T-cell (primary cell): ENCODE measurements at regions not wholly inside any gene's neighbourhood (a gene's known extent, or its start where the extent isn't known, plus 50 kb on each side); places are given as distances from the start of the nearest gene placed in this dataset.
"Not testable (repeated sequence)": the region's sequence is repeated elsewhere in the genome, so short reads cannot be mapped to it uniquely, and the experiment has no call there.

Source experiments
- ATAC-seq, 4 experiments: fragments of 200-7000 bp in 3 of 4; fragments of 150-1000 bp in 1 of 4; cut with Tn5 transposase; replicated peaks in 1 of 4; 1 replicate in 3 of 4; 2 replicates in 1 of 4; pipeline ENCODE4 v1.10.0; 2021; ENCODE audit warnings: moderate library complexity in 3 of 4, mild to moderate bottlenecking in 2 of 4, moderate number of reproducible peaks in 1 of 4
- CTCF ChIA-PET, 2 donors: fragments of 300-600 bp; sonication (Branson Sonifier 250); formaldehyde crosslinking; loops; one replicate each; lab custom pipeline; 2022; ENCODE audit warnings: antibody characterized with exemption in 2 of 2; lab: Charles Lee
- POLR2A ChIA-PET, 2 donors: fragments of 300-600 bp; sonication (Branson Sonifier 250); formaldehyde crosslinking; loops; one replicate each; lab custom pipeline; 2022; ENCODE audit warnings: antibody characterized with exemption in 2 of 2; lab: Charles Lee
- DNase-seq, 35 experiments: peaks; one replicate each; pipeline versions ENCODE4 v3.0.0 to v3.0.0-alpha.2; 2013 to 2023
- H3K27ac ChIP-seq: one replicate; pipeline ENCODE4 v1.5.1; 2013; ENCODE audit warnings: low read length
- H3K27me3 ChIP-seq, 2 experiments: replicated peaks in 1 of 2; 1 replicate in 1 of 2; 2 replicates in 1 of 2; pipeline versions ENCODE4 v1.6.1 to v1.7.0; 2013; ENCODE audit warnings: low read length in 1 of 2, mixed read lengths in 1 of 2; ENCODE audit not compliant: control insufficient read depth in 2 of 2, insufficient read depth in 2 of 2; ENCODE audit errors: extremely low read depth in 1 of 2
- H3K36me3 ChIP-seq, 2 donors: 1 replicate in 1 of 2; 2 replicates in 1 of 2; pipeline versions ENCODE4 v1.6.1 to v1.7.0; 2013; ENCODE audit warnings: low read length in 1 of 2; ENCODE audit not compliant: control insufficient read depth in 2 of 2, insufficient read depth in 1 of 2; ENCODE audit errors: extremely low read depth in 1 of 2
- H3K4me1 ChIP-seq, 2 experiments: 1 replicate in 1 of 2; 2 replicates in 1 of 2; pipeline versions ENCODE4 v1.6.1 to v1.7.0; 2013; ENCODE audit warnings: low read length in 2 of 2, mixed read lengths in 1 of 2; ENCODE audit not compliant: insufficient read depth in 2 of 2, control insufficient read depth in 1 of 2; ENCODE audit errors: extremely low read depth in 1 of 2
- H3K4me3 ChIP-seq, 2 donors: 1 replicate in 1 of 2; 2 replicates in 1 of 2; pipeline versions ENCODE4 v1.5.1 to v1.7.0; 2013; ENCODE audit warnings: mild to moderate bottlenecking in 2 of 2, low read length in 1 of 2, moderate library complexity in 1 of 2; ENCODE audit not compliant: control insufficient read depth in 1 of 2; ENCODE audit errors: extremely low read depth in 1 of 2
- H3K9me3 ChIP-seq: 2 replicates; pipeline ENCODE4 v1.7.0; 2013
- H3K27ac Mint-ChIP-seq, 2 donors: one replicate each; pipeline ENCODE4 v1.8.0; 2020 to 2021; ENCODE audit warnings: mild to moderate bottlenecking in 2 of 2, mixed read lengths in 2 of 2
- H3K27me3 Mint-ChIP-seq, 2 donors: one replicate each; pipeline ENCODE4 v1.8.0; 2021 to 2022; ENCODE audit warnings: mixed read lengths in 2 of 2
- H3K36me3 Mint-ChIP-seq: one replicate; pipeline ENCODE4 v1.8.0; 2021; ENCODE audit warnings: mixed read lengths
- H3K4me1 Mint-ChIP-seq, 3 donors: one replicate each; pipeline ENCODE4 v1.8.0; 2020 to 2022; ENCODE audit warnings: mixed read lengths in 3 of 3, mild to moderate bottlenecking in 1 of 3
- H3K4me3 Mint-ChIP-seq, 3 donors: one replicate each; pipeline ENCODE4 v1.8.0; 2020 to 2022; ENCODE audit warnings: mild to moderate bottlenecking in 3 of 3, mixed read lengths in 3 of 3, moderate library complexity in 3 of 3
- H3K9me3 Mint-ChIP-seq, 3 donors: one replicate each; pipeline ENCODE4 v1.8.0; 2020 to 2022; ENCODE audit warnings: mixed read lengths in 3 of 3
- WGBS: methylation state at CpG from one replicate; pipeline ENCODE4 v1.1.5; 2013; ENCODE audit warnings: missing lambda C conversion rate; ENCODE audit not compliant: insufficient coverage; 5-methylcytosine and 5-hydroxymethylcytosine counted together

- ATAC-seq (peak; percentile 86 to 95 (median 94)), DNase-seq (peak in 33 of 35 experiments; percentile 7 to 74 (median 48))
- POLR2A ChIA-PET, result interaction anchor here in 1 of 2 donors (0.6 kb wide), 1 partner anchor 921 kb away, joined by 3 read pairs; no protein-coding TSS in a partner anchor
- H3K4me1 Mint-ChIP-seq, H3K9me3 ChIP-seq, H3K27ac Mint-ChIP-seq, H3K4me3 ChIP-seq, H3K27me3 ChIP-seq, H3K27ac ChIP-seq, H3K36me3 Mint-ChIP-seq, H3K36me3 ChIP-seq, H3K27me3 Mint-ChIP-seq, H3K4me1 ChIP-seq, H3K9me3 Mint-ChIP-seq, CTCF ChIA-PET: not testable (repeated sequence)
- H3K4me3 Mint-ChIP-seq, result peak overlapping the region in 1 of 3 donors; percentile 34
- WGBS, result no CpG with 5 or more reads among the region's 89 CpGs
These were observed 56.7 kb upstream of the GOLGA8R start for GRCh38 chr15:30470601-30471365.

GRCh38 chr15:30471366-30471749 is 57.3 kb upstream of the GOLGA8R start:
- DNase-seq, H3K36me3 ChIP-seq, H3K4me3 Mint-ChIP-seq, H3K36me3 Mint-ChIP-seq, H3K9me3 Mint-ChIP-seq, H3K4me1 ChIP-seq, CTCF ChIA-PET, H3K9me3 ChIP-seq, H3K27ac ChIP-seq, H3K4me3 ChIP-seq, H3K27ac Mint-ChIP-seq, H3K4me1 Mint-ChIP-seq, H3K27me3 ChIP-seq, H3K27me3 Mint-ChIP-seq: not testable (repeated sequence)
- POLR2A ChIA-PET, result interaction anchor here in 1 of 2 donors (0.6 kb wide), 1 partner anchor 920 kb away, joined by 3 read pairs; no protein-coding TSS in a partner anchor
- WGBS, result no CpG with 5 or more reads among the region's 34 CpGs
- ATAC-seq, result peak; percentile 13 to 41 (median 28)

- H3K27me3 ChIP-seq, H3K4me1 ChIP-seq, POLR2A ChIA-PET, H3K9me3 Mint-ChIP-seq, H3K4me3 Mint-ChIP-seq, H3K27ac ChIP-seq, H3K27me3 Mint-ChIP-seq, H3K9me3 ChIP-seq, H3K36me3 ChIP-seq, H3K4me1 Mint-ChIP-seq, H3K4me3 ChIP-seq, H3K27ac Mint-ChIP-seq, DNase-seq, CTCF ChIA-PET, H3K36me3 Mint-ChIP-seq: not testable (repeated sequence)
- no CpG with 5 or more reads among the region's 10 CpGs for WGBS
- ATAC-seq, result peak in 1 of 4 experiments; percentile 18
These were observed 57.9 kb upstream of the GOLGA8R start for GRCh38 chr15:30471817-30472551.

GRCh38 chr15:30484887-30485286 is 67.0 kb upstream of the GOLGA8Q start:
- H3K36me3 ChIP-seq, H3K27me3 Mint-ChIP-seq, H3K27ac Mint-ChIP-seq, ATAC-seq, POLR2A ChIA-PET, CTCF ChIA-PET, H3K9me3 ChIP-seq, H3K27me3 ChIP-seq, DNase-seq, H3K4me1 Mint-ChIP-seq, H3K27ac ChIP-seq, H3K4me1 ChIP-seq, H3K4me3 ChIP-seq, H3K9me3 Mint-ChIP-seq, H3K4me3 Mint-ChIP-seq: not testable (repeated sequence)
- H3K36me3 Mint-ChIP-seq, result peaks cover 12% of the 10 kb centered on the region
- no CpG with 5 or more reads among the region's 9 CpGs for WGBS

- CTCF ChIA-PET, DNase-seq, POLR2A ChIA-PET, H3K27me3 Mint-ChIP-seq, H3K4me3 Mint-ChIP-seq, H3K27ac Mint-ChIP-seq, H3K27me3 ChIP-seq, H3K4me1 ChIP-seq, H3K27ac ChIP-seq, H3K4me1 Mint-ChIP-seq, ATAC-seq, H3K9me3 ChIP-seq, H3K36me3 Mint-ChIP-seq, H3K36me3 ChIP-seq, H3K4me3 ChIP-seq, H3K9me3 Mint-ChIP-seq: not testable (repeated sequence)
- 100% methylated on average over 9 of the region's 17 CpGs for WGBS
These were observed 62.6 kb upstream of the GOLGA8Q start for GRCh38 chr15:30489237-30489636.

GRCh38 chr15:30490334-30490733 is 61.5 kb upstream of the GOLGA8Q start:
- H3K27ac Mint-ChIP-seq, H3K27ac ChIP-seq, POLR2A ChIA-PET, H3K4me1 Mint-ChIP-seq, H3K27me3 Mint-ChIP-seq, ATAC-seq, H3K4me3 Mint-ChIP-seq, H3K4me3 ChIP-seq, H3K36me3 ChIP-seq, H3K9me3 ChIP-seq, H3K36me3 Mint-ChIP-seq, CTCF ChIA-PET, DNase-seq, H3K9me3 Mint-ChIP-seq, H3K4me1 ChIP-seq, H3K27me3 ChIP-seq: not testable (repeated sequence)
- WGBS, result no CpG with 5 or more reads among the region's 1 CpG
